Activated naive CD4-positive, alpha-beta T cell treated with anti-CD3 and anti-CD28 coated beads, Interleukin-2, amount 50 U/mL, for 72 hours (primary cell): ENCODE measurements at regions not wholly inside any gene's neighbourhood (a gene's known extent, or its start where the extent isn't known, plus 50 kb on each side); places are given as distances from the start of the nearest gene placed in this dataset.
"Not testable (repeated sequence)": the region's sequence is repeated elsewhere in the genome, so short reads cannot be mapped to it uniquely, and the experiment has no call there.

Source experiments
- ATAC-seq, 2 donors: fragments of 150-1000 bp; cut with Tn5 transposase; 2 replicates each; pipeline ENCODE4 v1.10.0; 2021; ENCODE audit warnings: mild to moderate bottlenecking in 2 of 2, moderate library complexity in 2 of 2
- DNase-seq, 2 donors: peaks; one replicate each; pipeline ENCODE4 v3.0.0; 2021 to 2022; ENCODE audit warnings: low spot score in 2 of 2
- H3K27ac Mint-ChIP-seq, 2 donors: one replicate each; pipeline ENCODE4 v1.8.0; 2022; ENCODE audit warnings: mild to moderate bottlenecking in 2 of 2, mixed read lengths in 2 of 2
- H3K36me3 Mint-ChIP-seq, 2 donors: one replicate each; pipeline ENCODE4 v1.8.0; 2022; ENCODE audit warnings: mixed read lengths in 2 of 2
- H3K9me3 Mint-ChIP-seq, 2 donors: one replicate each; pipeline ENCODE4 v1.8.0; 2022; ENCODE audit warnings: mixed read lengths in 2 of 2

GRCh38 chr13:69649063-69649392 lies 458.6 kb upstream of the ATXN8OS start:
- DNase-seq, result no peak
- Mint-ChIP-seq H3K27ac (no peak overlapping the region), H3K9me3 (peaks cover 5 to 6% of the 10 kb centered on the region in 2 donors), H3K36me3 (no peaks in the 10 kb centered on the region)
- ATAC-seq, result no peak

GRCh38 chr13:69648340-69649062 lies 459.1 kb upstream of the ATXN8OS start:
- no peaks in the 10 kb centered on the region for H3K36me3 Mint-ChIP-seq
- H3K9me3 Mint-ChIP-seq, result peaks cover 7 to 9% of the 10 kb centered on the region in 2 donors
- no peak for DNase-seq
- ATAC-seq, result no peak
- H3K27ac Mint-ChIP-seq, result no peak overlapping the region

- H3K9me3 Mint-ChIP-seq, result peaks cover 7 to 8% of the 10 kb centered on the region in 2 donors
- ATAC-seq (no peak), DNase-seq (no peak)
- H3K27ac Mint-ChIP-seq, result no peak overlapping the region
- H3K36me3 Mint-ChIP-seq, result no peaks in the 10 kb centered on the region
Measured at GRCh38 chr13:69644447-69644846, 463.2 kb upstream of the ATXN8OS start.

- Mint-ChIP-seq H3K27ac (no peak overlapping the region), H3K9me3 (peaks cover 22 to 26% of the 10 kb centered on the region in 2 donors), H3K36me3 (peaks cover 6 to 14% of the 10 kb centered on the region in 2 donors)
- ATAC-seq (no peak), DNase-seq (no peak)
Measured at GRCh38 chr13:69641773-69642172, 465.9 kb upstream of the ATXN8OS start.

- DNase-seq (no peak), ATAC-seq (no peak)
- no peak overlapping the region for H3K27ac Mint-ChIP-seq
Measured at GRCh38 chr13:69633044-69633443, 474.6 kb upstream of the ATXN8OS start.

GRCh38 chr13:69623973-69624372 lies 483.7 kb upstream of the ATXN8OS start:
- Mint-ChIP-seq H3K36me3 (no peaks in the 10 kb centered on the region), H3K27ac (no peak overlapping the region), H3K9me3 (peaks cover 19 to 22% of the 10 kb centered on the region in 2 donors)
- DNase-seq, result no peak
- no peak for ATAC-seq

More at GRCh38 chr13:69633044-69633443, 474.6 kb upstream of the ATXN8OS start:
- H3K9me3 Mint-ChIP-seq, result peaks cover 19 to 20% of the 10 kb centered on the region in 2 donors
- peaks cover 0 to under 1% of the 10 kb centered on the region in 2 donors for H3K36me3 Mint-ChIP-seq

GRCh38 chr13:69619651-69620050 lies 488.0 kb upstream of the ATXN8OS start:
- Mint-ChIP-seq H3K9me3 (peaks cover 12 to 16% of the 10 kb centered on the region in 2 donors), H3K27ac (no peak overlapping the region), H3K36me3 (no peaks in the 10 kb centered on the region)
- ATAC-seq, result no peak
- no peak for DNase-seq

GRCh38 chr13:69618838-69619237 lies 488.8 kb upstream of the ATXN8OS start:
- DNase-seq (no peak), ATAC-seq (no peak)
- Mint-ChIP-seq H3K36me3 (no peaks in the 10 kb centered on the region), H3K9me3 (peaks cover 9 to 16% of the 10 kb centered on the region in 2 donors), H3K27ac (no peak overlapping the region)

GRCh38 chr13:69618393-69618792 lies 489.2 kb upstream of the ATXN8OS start:
- ATAC-seq (no peak), DNase-seq (no peak)
- Mint-ChIP-seq H3K36me3 (no peaks in the 10 kb centered on the region), H3K9me3 (peaks cover 9 to 16% of the 10 kb centered on the region in 2 donors), H3K27ac (no peak overlapping the region)

- Mint-ChIP-seq H3K27ac (no peak overlapping the region), H3K9me3 (peaks cover 9 to 16% of the 10 kb centered on the region in 2 donors), H3K36me3 (no peaks in the 10 kb centered on the region)
- DNase-seq, result no peak
- no peak for ATAC-seq
Measured at GRCh38 chr13:69617587-69617986, 490.0 kb upstream of the ATXN8OS start.

GRCh38 chr13:69616396-69616795 lies 491.2 kb upstream of the ATXN8OS start:
- no peak for DNase-seq
- Mint-ChIP-seq H3K36me3 (no peaks in the 10 kb centered on the region), H3K27ac (no peak overlapping the region), H3K9me3 (peaks cover 9 to 16% of the 10 kb centered on the region in 2 donors)
- no peak for ATAC-seq

GRCh38 chr13:69615055-69615454 lies 492.6 kb upstream of the ATXN8OS start:
- ATAC-seq, H3K27ac Mint-ChIP-seq: not testable (repeated sequence)
- H3K9me3 Mint-ChIP-seq, result peaks cover 5 to 20% of the 10 kb centered on the region in 2 donors

GRCh38 chr13:69604698-69605097 lies 502.9 kb upstream of the ATXN8OS start:
- no peak for DNase-seq
- Mint-ChIP-seq H3K36me3 (peaks cover 0 to 5% of the 10 kb centered on the region in 2 donors), H3K27ac (no peak overlapping the region), H3K9me3 (peaks cover 12 to 18% of the 10 kb centered on the region in 2 donors)
- ATAC-seq, result no peak

More at GRCh38 chr13:69615055-69615454, 492.6 kb upstream of the ATXN8OS start:
- not testable (repeated sequence) for H3K36me3 Mint-ChIP-seq, DNase-seq

- Mint-ChIP-seq H3K9me3 (peaks cover 17 to 23% of the 10 kb centered on the region in 2 donors), H3K27ac (no peak overlapping the region), H3K36me3 (peaks cover 0 to 5% of the 10 kb centered on the region in 2 donors)
- ATAC-seq, result no peak
- no peak for DNase-seq
Measured at GRCh38 chr13:69603144-69603853, 504.3 kb upstream of the ATXN8OS start.

- Mint-ChIP-seq H3K27ac (no peak overlapping the region), H3K9me3 (peaks cover 17 to 23% of the 10 kb centered on the region in 2 donors), H3K36me3 (peaks cover 0 to 5% of the 10 kb centered on the region in 2 donors)
- DNase-seq (no peak), ATAC-seq (no peak)
Measured at GRCh38 chr13:69601661-69602060, 506.0 kb upstream of the ATXN8OS start.

- peaks cover 17 to 18% of the 10 kb centered on the region in 2 donors for H3K9me3 Mint-ChIP-seq
- H3K36me3 Mint-ChIP-seq, result peaks cover 0 to 5% of the 10 kb centered on the region in 2 donors
- DNase-seq (no peak), ATAC-seq (no peak)
- no peak overlapping the region for H3K27ac Mint-ChIP-seq
Measured at GRCh38 chr13:69600811-69601210, 506.8 kb upstream of the ATXN8OS start.

- no peak for DNase-seq
- ATAC-seq, result no peak
- Mint-ChIP-seq H3K27ac (no peak overlapping the region), H3K36me3 (no peaks in the 10 kb centered on the region), H3K9me3 (peaks cover 16 to 21% of the 10 kb centered on the region in 2 donors)
Measured at GRCh38 chr13:69597088-69597487, 510.5 kb upstream of the ATXN8OS start.
